HepG2 (cell line): ENCODE measurements at regions not wholly inside any gene's neighbourhood (a gene's known extent, or its start where the extent isn't known, plus 50 kb on each side); places are given as distances from the start of the nearest gene placed in this dataset.

Experiments
- IRX3 ChIP-seq: sonication (generic); formaldehyde crosslinking; IDR thresholded peaks from 2 replicates; pipeline ENCODE4 v1.8.1; 2023; ENCODE audit warnings: mild to moderate bottlenecking, low read depth, missing genetic modification reagents, borderline replicate concordance
- ISL2 ChIP-seq: sonication (generic); formaldehyde crosslinking; IDR thresholded peaks from 2 replicates; pipeline ENCODE4 v1.5.0; 2020; ENCODE audit warnings: missing genetic modification reagents
- POGK ChIP-seq: sonication (generic); formaldehyde crosslinking; conservative IDR thresholded peaks from 2 replicates; pipeline ENCODE4 v1.8.0; 2022; ENCODE audit warnings: mild to moderate bottlenecking, moderate library complexity, missing genetic modification reagents
- TAF1 ChIP-seq: sonication (generic); formaldehyde crosslinking; IDR thresholded peaks from 2 replicates; pipeline ENCODE4 v1.4.0; 2020; ENCODE audit warnings: missing genetic modification reagents
- TCF7 ChIP-seq: sonication (generic); IDR thresholded peaks from 2 replicates; pipeline ENCODE4 v1.6.1; 2016; ENCODE audit warnings: antibody characterized with exemption, low read depth
- ZBTB34 ChIP-seq: sonication (generic); formaldehyde crosslinking; IDR thresholded peaks from 2 replicates; pipeline ENCODE4 v1.8.0; 2022; ENCODE audit warnings: mild to moderate bottlenecking, missing genetic modification reagents
- ZFX ChIP-seq: sonication (generic); formaldehyde crosslinking; IDR thresholded peaks from 2 replicates; pipeline ENCODE4 v1.4.0; 2020; ENCODE audit warnings: mild to moderate bottlenecking, low read depth, missing genetic modification reagents, moderate library complexity
- ZNF558 ChIP-seq: sonication (generic); formaldehyde crosslinking; IDR thresholded peaks from 2 replicates; pipeline ENCODE4 v1.9.0; 2022; ENCODE audit warnings: mild to moderate bottlenecking, missing genetic modification reagents, borderline replicate concordance
- ZXDC ChIP-seq: sonication (generic); formaldehyde crosslinking; IDR thresholded peaks from 2 replicates; pipeline ENCODE4 v1.5.0; 2020; ENCODE audit warnings: mild to moderate bottlenecking, missing genetic modification reagents

- TF ChIP-seq IRX3 (CRISPR knock-in tag) (no peak), TAF1 (CRISPR knock-in tag) (no peak), ZNF558 (no peak), TCF7 (no peak), ZBTB34 (CRISPR knock-in tag) (no peak), ZFX (CRISPR knock-in tag) (no peak), POGK (CRISPR knock-in tag) (no peak), ZXDC (CRISPR knock-in tag) (no peak), ISL2 (no peak)
Measured at GRCh38 chr14:89740241-89740640, 214.3 kb downstream of the EFCAB11 start.
